GM12878 (cell line): ENCODE measurements at regions not wholly inside any gene's neighbourhood (a gene's known extent, or its start where the extent isn't known, plus 50 kb on each side); places are given as distances from the start of the nearest gene placed in this dataset.

Source experiments
- BCLAF1 ChIP-seq: fragments of 450-650 bp; IDR thresholded peaks from 2 replicates; pipeline ENCODE4 v1.6.1; 2017; ENCODE audit warnings: antibody characterized with exemption, mild to moderate bottlenecking, moderate library complexity
- BRCA1 ChIP-seq: IDR thresholded peaks from 2 replicates; pipeline ENCODE4 v1.6.1; 2011; ENCODE audit warnings: low read depth, low read length, improper control_type of control experiment
- EZH2 ChIP-seq: IDR thresholded peaks from 2 replicates; pipeline ENCODE4 v1.6.1; 2012; ENCODE audit warnings: low read depth, mild to moderate bottlenecking, control low read depth, inconsistent platforms, low read length, borderline replicate concordance; ENCODE audit not compliant: control insufficient read depth
- FOS ChIP-seq: IDR thresholded peaks from 3 replicates; pipeline ENCODE4 v1.6.1; 2011; ENCODE audit warnings: borderline replicate concordance; ENCODE audit not compliant: insufficient read length; ENCODE audit errors: extremely low read depth
- FOXM1 ChIP-seq: IDR thresholded peaks from 2 replicates; pipeline ENCODE4 v1.6.1; 2012; ENCODE audit warnings: low read depth, mild to moderate bottlenecking, inconsistent platforms, low read length, moderate library complexity
- IRF4 ChIP-seq: IDR thresholded peaks from 2 replicates; pipeline ENCODE4 v1.6.1; 2011; ENCODE audit warnings: low read depth, low read length
- MEF2A ChIP-seq: IDR thresholded peaks from 2 replicates; pipeline ENCODE4 v1.6.1; 2011; ENCODE audit warnings: low read depth, mild to moderate bottlenecking, low read length, moderate library complexity; ENCODE audit not compliant: insufficient read depth
- PAX5 ChIP-seq: IDR thresholded peaks from 2 replicates; pipeline ENCODE4 v1.6.1; 2011; ENCODE audit warnings: low read depth, low read length, borderline replicate concordance
- POLR2AphosphoS2 ChIP-seq: IDR thresholded peaks from 2 replicates; pipeline ENCODE4 v1.6.1; 2011; ENCODE audit warnings: low read depth, mild to moderate bottlenecking, low read length, improper control_type of control experiment, moderate library complexity
- TAF1 ChIP-seq: IDR thresholded peaks from 2 replicates; pipeline ENCODE4 v1.6.1; 2011; ENCODE audit warnings: mild to moderate bottlenecking, low read depth, low read length, borderline replicate concordance
- TBL1XR1 ChIP-seq: IDR thresholded peaks from 2 replicates; pipeline ENCODE4 v1.6.1; 2012; ENCODE audit warnings: low read depth, low read length, improper control_type of control experiment
- TCF12 ChIP-seq: IDR thresholded peaks from 2 replicates; pipeline ENCODE4 v1.6.1; 2011; ENCODE audit warnings: low read depth, mild to moderate bottlenecking, low read length
- ZNF217 ChIP-seq: fragments of 450-650 bp; IDR thresholded peaks from 2 replicates; pipeline ENCODE4 v1.6.1; 2017; ENCODE audit warnings: antibody characterized with exemption, mild to moderate bottlenecking

- TF ChIP-seq ZNF217, result no peak
- TF ChIP-seq IRF4, result no peak
- no peak for TF ChIP-seq EZH2
- no peak for TF ChIP-seq TCF12
- no peak for TF ChIP-seq TBL1XR1
- no peak for TF ChIP-seq FOS
- TF ChIP-seq TAF1, result no peak
- no peak for TF ChIP-seq BCLAF1
- no peak for TF ChIP-seq FOXM1
- TF ChIP-seq BRCA1, result no peak
- TF ChIP-seq POLR2AphosphoS2, result no peak
- no peak for TF ChIP-seq PAX5
- TF ChIP-seq MEF2A, result no peak
Measured at GRCh38 chr13:23956106-23956505, 58.8 kb upstream of the C1QTNF9B start (continued).
